ENCODE measurements at regions not wholly inside any gene's neighbourhood (a gene's known extent, or its start where the extent isn't known, plus 50 kb on each side); places are given as distances from the start of the nearest gene placed in this dataset.

DNA sequence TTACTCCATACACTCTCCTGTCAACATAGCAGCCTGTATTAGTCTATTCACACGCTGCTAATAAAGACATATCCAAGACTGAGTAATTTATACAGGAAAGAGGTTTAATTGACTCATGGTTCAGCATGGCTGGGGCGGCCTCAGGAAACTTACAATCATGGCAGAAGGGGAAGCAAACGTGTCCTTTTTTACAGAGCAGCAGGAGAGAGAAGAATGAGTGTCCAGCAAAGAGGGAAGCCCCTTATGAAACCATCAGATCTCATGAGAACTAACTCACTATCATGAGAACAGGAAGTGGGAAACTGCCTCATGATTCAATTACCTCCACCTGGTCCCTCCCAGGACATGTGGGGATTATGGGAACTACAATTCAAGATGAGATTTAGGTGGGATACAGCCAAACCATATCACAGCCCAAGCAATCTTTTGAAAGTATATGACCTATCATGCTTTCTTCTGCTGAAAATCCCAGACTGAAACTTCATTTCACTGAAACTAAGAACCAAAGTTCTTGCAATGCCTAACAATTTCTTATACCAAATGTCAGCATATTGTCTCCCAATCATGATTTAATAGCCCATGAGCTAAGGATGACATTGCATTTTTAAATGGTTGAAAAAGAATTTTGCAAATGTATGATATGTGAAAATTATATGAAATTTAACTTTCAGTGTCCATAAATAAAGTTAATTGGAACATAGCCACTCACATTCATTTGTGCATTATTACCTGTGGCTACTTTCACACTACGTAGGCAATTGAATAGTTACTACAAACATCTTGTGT, 686.8 kb upstream of the ZEB2 start:
- no peak for TF ChIP-seq POLR2A (IDR thresholded peaks at IDR 0.05)
- TF ChIP-seq, protein P1, sequence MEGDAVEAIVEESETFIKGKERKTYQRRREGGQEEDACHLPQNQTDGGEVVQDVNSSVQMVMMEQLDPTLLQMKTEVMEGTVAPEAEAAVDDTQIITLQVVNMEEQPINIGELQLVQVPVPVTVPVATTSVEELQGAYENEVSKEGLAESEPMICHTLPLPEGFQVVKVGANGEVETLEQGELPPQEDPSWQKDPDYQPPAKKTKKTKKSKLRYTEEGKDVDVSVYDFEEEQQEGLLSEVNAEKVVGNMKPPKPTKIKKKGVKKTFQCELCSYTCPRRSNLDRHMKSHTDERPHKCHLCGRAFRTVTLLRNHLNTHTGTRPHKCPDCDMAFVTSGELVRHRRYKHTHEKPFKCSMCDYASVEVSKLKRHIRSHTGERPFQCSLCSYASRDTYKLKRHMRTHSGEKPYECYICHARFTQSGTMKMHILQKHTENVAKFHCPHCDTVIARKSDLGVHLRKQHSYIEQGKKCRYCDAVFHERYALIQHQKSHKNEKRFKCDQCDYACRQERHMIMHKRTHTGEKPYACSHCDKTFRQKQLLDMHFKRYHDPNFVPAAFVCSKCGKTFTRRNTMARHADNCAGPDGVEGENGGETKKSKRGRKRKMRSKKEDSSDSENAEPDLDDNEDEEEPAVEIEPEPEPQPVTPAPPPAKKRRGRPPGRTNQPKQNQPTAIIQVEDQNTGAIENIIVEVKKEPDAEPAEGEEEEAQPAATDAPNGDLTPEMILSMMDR (IDR thresholded peaks at IDR 0.05), result no peak

All from Peyer's patch (tissue), 4 donors.